Tibial artery (tissue), 4 donors: ENCODE measurements at regions not wholly inside any gene's neighbourhood (a gene's known extent, or its start where the extent isn't known, plus 50 kb on each side); places are given as distances from the start of the nearest gene placed in this dataset.

Source experiments
- DNase-seq, 2 donors: peaks; one replicate each; pipeline ENCODE4 v3.0.0-alpha.2; 2019
- H3K27ac ChIP-seq, 2 donors: fragments of 200-600 bp; sonication (generic) in 1 of 2; 1 replicate in 1 of 2; 2 replicates in 1 of 2; pipeline ENCODE4 v1.5.1; 2018 to 2019; ENCODE audit warnings: mild to moderate bottlenecking in 1 of 2
- H3K27me3 ChIP-seq, 2 donors: fragments of 200-600 bp; sonication (generic) in 1 of 2; one replicate each; pipeline versions ENCODE4 v1.5.1 to v1.6.0; 2016 to 2019
- H3K36me3 ChIP-seq, 3 donors: fragments of 200-600 bp; sonication (generic) in 2 of 3; one replicate each; pipeline ENCODE4 v1.5.1; 2016 to 2019; ENCODE audit warnings: mild to moderate bottlenecking in 2 of 3
- H3K4me1 ChIP-seq, 4 donors: fragments of 200-600 bp; sonication (generic) in 2 of 4; 1 replicate in 3 of 4; 2 replicates in 1 of 4; pipeline ENCODE4 v1.5.1; 2016 to 2019
- H3K4me3 ChIP-seq, 2 donors: fragments of 200-600 bp; sonication (generic) in 1 of 2; 1 replicate in 1 of 2; 2 replicates in 1 of 2; pipeline ENCODE4 v1.5.1; 2018 to 2019; ENCODE audit warnings: mild to moderate bottlenecking in 2 of 2
- H3K9me3 ChIP-seq, 3 donors: fragments of 200-600 bp; sonication (generic) in 1 of 3; one replicate each; pipeline ENCODE4 v1.5.1; 2016 to 2019
- intact Hi-C: fragments of 100-400 bp; cut with DNase I; formaldehyde crosslinking; loops from one replicate; pipeline ENCODE4 v1.15.0; 2023; ENCODE audit warnings: low total_unique reads
- TF ChIP-seq, protein P1 (sequence below), 2 experiments: fragments of 200-600 bp in 1 of 2; fragments of 450-650 bp in 1 of 2; IDR thresholded peaks; one replicate each; pipeline ENCODE4 v1.5.1; 2017 to 2019; ENCODE audit warnings: antibody characterized with exemption in 2 of 2, mild to moderate bottlenecking in 1 of 2, moderate library complexity in 1 of 2

DNA sequence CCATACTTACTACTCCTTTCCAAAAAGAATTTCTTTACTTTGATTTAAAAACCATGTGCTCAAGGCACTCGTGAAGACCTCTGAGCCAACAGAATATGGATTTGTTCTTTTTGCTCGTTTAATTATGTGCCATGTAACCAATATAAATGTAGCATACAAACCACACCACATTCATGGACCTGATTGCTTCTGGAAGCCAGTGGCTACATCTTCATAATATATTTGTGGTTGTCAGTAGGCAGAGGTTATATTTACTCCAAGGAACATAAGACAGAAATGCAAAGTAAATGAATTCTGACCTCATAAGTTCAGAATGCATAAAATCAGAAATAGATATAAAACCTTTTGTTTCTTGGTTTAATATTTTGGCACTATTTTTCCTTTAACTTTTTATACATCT, 373.0 kb downstream of the HDGFL1 start:
- Histone ChIP-seq H3K27me3 (no peaks in the 10 kb centered on the region), H3K4me3 (no peak overlapping the region), H3K9me3 (no peaks in the 10 kb centered on the region), H3K27ac (no peak overlapping the region), H3K36me3 (no peaks in the 10 kb centered on the region), H3K4me1 (peaks cover 0 to 14% (median 1%) of the 10 kb centered on the region in 4 donors)
- DNase-seq: no peak
- TF ChIP-seq, protein P1, sequence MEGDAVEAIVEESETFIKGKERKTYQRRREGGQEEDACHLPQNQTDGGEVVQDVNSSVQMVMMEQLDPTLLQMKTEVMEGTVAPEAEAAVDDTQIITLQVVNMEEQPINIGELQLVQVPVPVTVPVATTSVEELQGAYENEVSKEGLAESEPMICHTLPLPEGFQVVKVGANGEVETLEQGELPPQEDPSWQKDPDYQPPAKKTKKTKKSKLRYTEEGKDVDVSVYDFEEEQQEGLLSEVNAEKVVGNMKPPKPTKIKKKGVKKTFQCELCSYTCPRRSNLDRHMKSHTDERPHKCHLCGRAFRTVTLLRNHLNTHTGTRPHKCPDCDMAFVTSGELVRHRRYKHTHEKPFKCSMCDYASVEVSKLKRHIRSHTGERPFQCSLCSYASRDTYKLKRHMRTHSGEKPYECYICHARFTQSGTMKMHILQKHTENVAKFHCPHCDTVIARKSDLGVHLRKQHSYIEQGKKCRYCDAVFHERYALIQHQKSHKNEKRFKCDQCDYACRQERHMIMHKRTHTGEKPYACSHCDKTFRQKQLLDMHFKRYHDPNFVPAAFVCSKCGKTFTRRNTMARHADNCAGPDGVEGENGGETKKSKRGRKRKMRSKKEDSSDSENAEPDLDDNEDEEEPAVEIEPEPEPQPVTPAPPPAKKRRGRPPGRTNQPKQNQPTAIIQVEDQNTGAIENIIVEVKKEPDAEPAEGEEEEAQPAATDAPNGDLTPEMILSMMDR (IDR thresholded peaks at IDR 0.05): no peak
- intact Hi-C loops: no loop called here

GRCh38 chr6:22943327-22943726, 374.0 kb downstream of the HDGFL1 start:
- no peaks in the 10 kb centered on the region for H3K36me3 ChIP-seq
- no peaks in the 10 kb centered on the region for H3K9me3 ChIP-seq
- DNase-seq: no peak
- H3K4me3 ChIP-seq: no peak overlapping the region
- H3K4me1 ChIP-seq: peaks cover 0 to 14% (median 1%) of the 10 kb centered on the region in 4 donors
- no peaks in the 10 kb centered on the region for H3K27me3 ChIP-seq
- no peak overlapping the region for H3K27ac ChIP-seq
- intact Hi-C loops: no loop called here
- TF ChIP-seq, protein P1 (IDR thresholded peaks at IDR 0.05): no peak

GRCh38 chr6:22949967-22950366, 380.6 kb downstream of the HDGFL1 start:
- Histone ChIP-seq H3K4me3 (no peak overlapping the region), H3K4me1 (peaks cover 0 to 13% (median 0%) of the 10 kb centered on the region in 4 donors), H3K27me3 (no peaks in the 10 kb centered on the region), H3K9me3 (no peaks in the 10 kb centered on the region), H3K36me3 (no peaks in the 10 kb centered on the region), H3K27ac (no peak overlapping the region)
- no peak for DNase-seq
- TF ChIP-seq, protein P1 (IDR thresholded peaks at IDR 0.05): no peak
- intact Hi-C loops: loop anchor here (5.0 kb wide), 1 partner anchor 1118 kb away; no protein-coding TSS in a partner anchor

DNA sequence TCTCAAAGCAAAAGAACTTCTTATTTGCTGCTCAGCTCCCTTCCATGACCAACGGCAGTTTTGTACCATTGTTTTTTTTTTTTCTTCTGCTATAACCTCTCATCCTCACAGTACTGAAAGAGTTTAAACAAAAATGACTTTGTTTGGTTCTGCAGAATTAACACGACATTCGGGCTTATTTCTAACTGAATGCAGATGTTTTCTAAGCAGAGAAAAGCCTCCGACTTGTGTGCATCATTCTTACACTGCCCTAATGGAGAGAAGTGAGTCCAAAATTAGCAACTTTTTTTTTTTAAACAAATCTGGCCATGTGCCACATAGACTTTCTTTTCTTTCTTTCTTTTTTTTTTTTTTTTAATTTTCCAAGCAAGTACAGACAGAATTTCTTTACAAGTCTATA, 382.7 kb downstream of the HDGFL1 start:
- Histone ChIP-seq H3K4me1 (peaks cover 0 to 28% (median 3%) of the 10 kb centered on the region in 4 donors), H3K4me3 (no peak overlapping the region), H3K27me3 (no peaks in the 10 kb centered on the region), H3K9me3 (no peaks in the 10 kb centered on the region), H3K27ac (no peak overlapping the region), H3K36me3 (no peaks in the 10 kb centered on the region)
- no peak for DNase-seq
- TF ChIP-seq, protein P1 (IDR thresholded peaks at IDR 0.05): no peak
- intact Hi-C loops: no loop called here

- Histone ChIP-seq H3K27me3 (no peaks in the 10 kb centered on the region), H3K9me3 (no peaks in the 10 kb centered on the region), H3K4me3 (peak overlapping the region; percentile 30 to 39), H3K27ac (peak overlapping the region; percentile 2 to 48), H3K4me1 (peaks cover 0 to 28% (median 3%) of the 10 kb centered on the region in 4 donors), H3K36me3 (no peaks in the 10 kb centered on the region)
- no peak for DNase-seq
- intact Hi-C loops: no loop called here
- TF ChIP-seq, protein P1 (IDR thresholded peaks at IDR 0.05): no peak
These were observed 385.5 kb downstream of the HDGFL1 start for GRCh38 chr6:22954749-22955385.
